Hepatocyte (in vitro differentiated cells): ENCODE measurements at regions not wholly inside any gene's neighbourhood (a gene's known extent, or its start where the extent isn't known, plus 50 kb on each side); places are given as distances from the start of the nearest gene placed in this dataset.

Experiments used
- CTCF ChIP-seq: fragments of 200-600 bp; sonication (generic); IDR thresholded peaks from 2 replicates; pipeline ENCODE4 v1.5.1; 2016; ENCODE audit warnings: antibody characterized with exemption, mild to moderate bottlenecking; ENCODE audit not compliant: poor library complexity
- EZH2 ChIP-seq: fragments of 200-600 bp; sonication (generic); IDR thresholded peaks from 2 replicates; pipeline ENCODE4 v1.6.1; 2016; ENCODE audit warnings: antibody characterized with exemption, mild to moderate bottlenecking, borderline replicate concordance
- EZH2phosphoT487 ChIP-seq: fragments of 200-600 bp; sonication (generic); IDR thresholded peaks from one replicate; pipeline ENCODE4 v1.6.1; 2018; ENCODE audit warnings: antibody characterized with exemption, mild to moderate bottlenecking, low read depth, moderate library complexity; ENCODE audit not compliant: unreplicated experiment, severe bottlenecking

DNA sequence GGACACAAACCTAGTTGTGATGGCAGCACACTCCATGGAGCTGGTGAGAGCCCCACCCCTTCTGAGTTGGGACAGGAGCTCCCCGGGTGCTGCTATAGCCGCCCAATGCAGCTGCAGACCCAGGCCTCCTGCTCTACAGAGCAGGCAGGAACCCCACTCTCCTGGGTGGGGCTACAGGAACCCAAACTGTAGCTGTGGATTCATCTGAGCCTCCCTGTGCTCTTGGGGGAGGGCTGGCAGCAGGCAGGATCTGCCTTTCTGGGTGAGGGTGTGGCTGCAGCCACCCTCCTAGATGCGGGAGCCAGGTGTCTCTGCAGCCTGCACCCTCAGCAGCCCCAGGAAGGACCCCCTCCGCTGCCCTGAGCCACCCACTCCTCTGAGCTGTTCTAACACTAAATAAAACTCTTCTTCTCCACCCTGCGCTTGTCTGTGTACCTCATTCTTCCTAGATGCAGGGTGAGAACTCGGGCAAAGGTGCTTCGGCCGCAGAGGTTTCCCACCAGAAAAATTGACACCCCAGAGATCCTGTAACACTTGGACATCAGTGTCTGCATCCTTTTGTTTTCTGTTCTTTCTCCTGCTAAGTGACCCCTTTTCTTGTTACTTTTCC lies 55.2 kb upstream of the KIF13A start:
- TF ChIP-seq CTCF (no peak), EZH2phosphoT487 (no peak), EZH2 (no peak)
